DOHH2 (cell line): ENCODE measurements at regions not wholly inside any gene's neighbourhood (a gene's known extent, or its start where the extent isn't known, plus 50 kb on each side); places are given as distances from the start of the nearest gene placed in this dataset.

ENCODE experiments used
- EZH2phosphoT487 ChIP-seq: fragments of 200-600 bp; sonication (generic); IDR thresholded peaks from 2 replicates; pipeline ENCODE4 v1.6.1; 2017; ENCODE audit warnings: borderline replicate concordance, mild to moderate bottlenecking, antibody characterized with exemption, low read length, moderate library complexity, mixed read lengths
- TF ChIP-seq, protein P1 (sequence below): fragments of 200-600 bp; sonication (generic); IDR thresholded peaks from one replicate; pipeline ENCODE4 v1.5.1; 2014; ENCODE audit warnings: antibody characterized with exemption, mild to moderate bottlenecking, low read depth, low read length; ENCODE audit not compliant: poor library complexity, severe bottlenecking

DNA sequence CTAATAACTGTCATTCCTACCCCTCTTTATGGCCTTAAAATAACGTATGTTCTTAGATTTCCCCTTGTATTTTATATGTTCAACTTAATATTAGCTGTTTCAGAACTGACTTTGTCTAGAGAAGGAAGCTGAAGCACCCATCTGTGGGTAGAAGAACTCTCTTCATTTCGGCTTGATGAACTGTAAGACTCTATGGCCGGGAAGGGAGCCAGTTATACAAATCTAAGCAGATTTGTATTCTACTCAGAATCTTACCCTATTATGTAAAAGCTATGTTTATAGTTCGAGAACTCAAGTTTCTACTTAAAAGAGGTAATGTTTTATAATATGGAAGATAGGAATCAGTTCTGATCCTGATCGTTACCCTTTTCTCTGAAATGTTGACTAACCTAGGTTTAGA, 390.9 kb upstream of the PRICKLE1 start:
- TF ChIP-seq, protein P1, sequence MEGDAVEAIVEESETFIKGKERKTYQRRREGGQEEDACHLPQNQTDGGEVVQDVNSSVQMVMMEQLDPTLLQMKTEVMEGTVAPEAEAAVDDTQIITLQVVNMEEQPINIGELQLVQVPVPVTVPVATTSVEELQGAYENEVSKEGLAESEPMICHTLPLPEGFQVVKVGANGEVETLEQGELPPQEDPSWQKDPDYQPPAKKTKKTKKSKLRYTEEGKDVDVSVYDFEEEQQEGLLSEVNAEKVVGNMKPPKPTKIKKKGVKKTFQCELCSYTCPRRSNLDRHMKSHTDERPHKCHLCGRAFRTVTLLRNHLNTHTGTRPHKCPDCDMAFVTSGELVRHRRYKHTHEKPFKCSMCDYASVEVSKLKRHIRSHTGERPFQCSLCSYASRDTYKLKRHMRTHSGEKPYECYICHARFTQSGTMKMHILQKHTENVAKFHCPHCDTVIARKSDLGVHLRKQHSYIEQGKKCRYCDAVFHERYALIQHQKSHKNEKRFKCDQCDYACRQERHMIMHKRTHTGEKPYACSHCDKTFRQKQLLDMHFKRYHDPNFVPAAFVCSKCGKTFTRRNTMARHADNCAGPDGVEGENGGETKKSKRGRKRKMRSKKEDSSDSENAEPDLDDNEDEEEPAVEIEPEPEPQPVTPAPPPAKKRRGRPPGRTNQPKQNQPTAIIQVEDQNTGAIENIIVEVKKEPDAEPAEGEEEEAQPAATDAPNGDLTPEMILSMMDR, result no peak
- TF ChIP-seq EZH2phosphoT487, result no peak
